Stimulated activated CD8-positive, alpha-beta memory T cell treated with anti-CD3 and anti-CD28 coated beads, Interleukin-4, amount 100 ng/mL, for 1 hour (primary cell): ENCODE measurements at regions not wholly inside any gene's neighbourhood (a gene's known extent, or its start where the extent isn't known, plus 50 kb on each side); places are given as distances from the start of the nearest gene placed in this dataset.

ENCODE experiments used
- DNase-seq, 2 donors: peaks; one replicate each; pipeline ENCODE4 v3.0.0-alpha.2; 2020; ENCODE audit warnings: low read depth in 2 of 2, low spot score in 1 of 2

- no peak for DNase-seq
These were observed 131.9 kb downstream of the DAD1 start for GRCh38 chr14:22456998-22457594.

- no peak for DNase-seq
These were observed 132.6 kb downstream of the DAD1 start for GRCh38 chr14:22456421-22456820.

GRCh38 chr14:22452330-22452729 lies 136.7 kb downstream of the DAD1 start:
- no peak for DNase-seq

- DNase-seq = no peak
These were observed 138.8 kb downstream of the DAD1 start for GRCh38 chr14:22450266-22450665.

GRCh38 chr14:22449600-22449905 lies 139.5 kb downstream of the DAD1 start:
- no peak for DNase-seq

GRCh38 chr14:22448905-22449599 lies 140.0 kb downstream of the DAD1 start:
- no peak for DNase-seq

GRCh38 chr14:22448035-22448904 lies 140.8 kb downstream of the DAD1 start:
- DNase-seq = no peak

GRCh38 chr14:22438742-22439141 lies 150.3 kb downstream of the DAD1 start:
- no peak for DNase-seq

GRCh38 chr14:22434901-22435550 lies 154.0 kb downstream of the DAD1 start:
- no peak for DNase-seq

GRCh38 chr14:22434030-22434429 lies 155.0 kb downstream of the DAD1 start:
- no peak for DNase-seq

- DNase-seq = no peak
These were observed 156.0 kb downstream of the DAD1 start for GRCh38 chr14:22433069-22433468.

GRCh38 chr14:22432348-22432976 lies 156.6 kb downstream of the DAD1 start:
- no peak for DNase-seq

- no peak for DNase-seq
These were observed 159.3 kb downstream of the DAD1 start for GRCh38 chr14:22429546-22430294.

- DNase-seq = no peak
These were observed 160.2 kb downstream of the DAD1 start for GRCh38 chr14:22428700-22429291.

- no peak for DNase-seq
These were observed 161.2 kb downstream of the DAD1 start for GRCh38 chr14:22427771-22428231.

- DNase-seq = no peak
These were observed 162.3 kb downstream of the DAD1 start for GRCh38 chr14:22426711-22427110.

GRCh38 chr14:22423958-22424357 lies 165.1 kb downstream of the DAD1 start:
- DNase-seq = no peak

GRCh38 chr14:22422238-22422637 lies 166.8 kb downstream of the DAD1 start:
- no peak for DNase-seq

- DNase-seq = no peak
These were observed 168.3 kb downstream of the DAD1 start for GRCh38 chr14:22420598-22421186.

- DNase-seq = no peak
These were observed 169.4 kb downstream of the DAD1 start for GRCh38 chr14:22419620-22420019.
